Activated CD4-positive, alpha-beta T cell treated with anti-CD3 and anti-CD28 coated beads for 36 hours (primary cell): ENCODE measurements at regions not wholly inside any gene's neighbourhood (a gene's known extent, or its start where the extent isn't known, plus 50 kb on each side); places are given as distances from the start of the nearest gene placed in this dataset.
"Not testable (repeated sequence)": the region's sequence is repeated elsewhere in the genome, so short reads cannot be mapped to it uniquely, and the experiment has no call there.

Experiments used
- ATAC-seq: fragments of 200-7000 bp; cut with Tn5 transposase; one replicate; pipeline ENCODE4 v1.10.0; 2021; ENCODE audit warnings: mild to moderate bottlenecking, moderate library complexity
- CTCF ChIA-PET: fragments of 350-600 bp; sonication (Branson Sonifier 250); formaldehyde crosslinking; loops from one replicate; lab custom pipeline; 2021; ENCODE audit warnings: antibody characterized with exemption; lab: Charles Lee
- POLR2A ChIA-PET: fragments of 350-600 bp; sonication (Branson Sonifier 250); formaldehyde crosslinking; loops from one replicate; lab custom pipeline; 2021; ENCODE audit warnings: antibody characterized with exemption, inconsistent platforms; lab: Charles Lee
- DNase-seq: peaks from one replicate; pipeline ENCODE4 v3.0.0-alpha.2; 2020
- H3K27ac Mint-ChIP-seq: one replicate; pipeline ENCODE4 v1.8.0; 2021; ENCODE audit warnings: mixed read lengths
- H3K27me3 Mint-ChIP-seq: one replicate; pipeline ENCODE4 v1.8.0; 2021; ENCODE audit warnings: mixed read lengths
- H3K36me3 Mint-ChIP-seq: one replicate; pipeline ENCODE4 v1.8.0; 2021; ENCODE audit warnings: low read depth, mixed read lengths
- H3K4me1 Mint-ChIP-seq: one replicate; pipeline ENCODE4 v1.8.0; 2021; ENCODE audit warnings: mixed read lengths
- H3K4me3 Mint-ChIP-seq: one replicate; pipeline ENCODE4 v1.8.0; 2021; ENCODE audit warnings: mild to moderate bottlenecking, moderate library complexity, mixed read lengths
- H3K9me3 Mint-ChIP-seq: one replicate; pipeline ENCODE4 v1.8.0; 2021; ENCODE audit warnings: low read depth, mixed read lengths
- intact Hi-C, 2 experiments: fragments of 100-400 bp; cut with DNase I in 1 of 2; cut with micrococcal nuclease in 1 of 2; formaldehyde crosslinking; loops; one replicate each; pipeline versions ENCODE4 v1.14.2 to v1.15.1; 2022 to 2024; cut with DNase I, micrococcal nuclease

GRCh38 chr18:59038295-59039039, 101.2 kb upstream of the SEC11C start:
- H3K36me3 Mint-ChIP-seq = peaks cover 6% of the 10 kb centered on the region
- peaks cover 21% of the 10 kb centered on the region for H3K4me1 Mint-ChIP-seq
- POLR2A ChIA-PET = interaction anchor here (0.6 to 1.4 kb wide), 5 partner anchors 46 to 496 kb away, joined by 3 to 9 read pairs (median 3); no protein-coding TSS in a partner anchor
- DNase-seq (no peak), ATAC-seq (peak; percentile 55)
- peaks cover 14% of the 10 kb centered on the region for H3K9me3 Mint-ChIP-seq
- H3K27me3 Mint-ChIP-seq = peaks cover 9% of the 10 kb centered on the region
- intact Hi-C loops = loop anchor here (1.0 to 5.0 kb wide), 5 partner anchors 104 to 1201 kb away; no protein-coding TSS in a partner anchor
- H3K4me3 Mint-ChIP-seq = no peak overlapping the region
- H3K27ac Mint-ChIP-seq = peak overlapping the region; percentile 91
- CTCF ChIA-PET = interaction anchor here (0.8 to 1.4 kb wide), 4 partner anchors 32 to 364 kb away, joined by 3 to 5 read pairs (median 3); no protein-coding TSS in a partner anchor

DNA sequence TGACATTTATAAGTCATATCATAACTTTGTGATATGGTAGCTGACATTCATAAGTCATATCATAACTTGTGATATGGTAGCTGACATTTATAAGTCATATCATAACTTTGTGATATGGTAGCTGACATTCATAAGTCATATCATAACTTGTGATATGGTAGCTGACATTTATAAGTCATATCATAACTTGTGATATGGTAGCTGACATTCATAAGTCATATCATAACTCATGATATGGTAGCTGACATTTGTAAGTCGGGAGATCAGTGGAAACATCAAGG, 100.7 kb upstream of the SEC11C start:
- peaks cover 21% of the 10 kb centered on the region for H3K4me1 Mint-ChIP-seq
- H3K9me3 Mint-ChIP-seq = peaks cover 14% of the 10 kb centered on the region
- not testable (repeated sequence) for H3K27me3 Mint-ChIP-seq, ATAC-seq, DNase-seq, H3K4me3 Mint-ChIP-seq, H3K36me3 Mint-ChIP-seq
- ChIA-PET POLR2A (interaction anchor here (0.7 to 1.4 kb wide), 4 partner anchors 74 to 497 kb away, joined by 3 to 9 read pairs (median 3); no protein-coding TSS in a partner anchor), CTCF (interaction anchor here (1.4 kb wide), 2 partner anchors 32 to 275 kb away, joined by 3 to 5 read pairs; no protein-coding TSS in a partner anchor)
- peak overlapping the region; percentile 83 for H3K27ac Mint-ChIP-seq
- intact Hi-C loops = loop anchor here (2.0 to 5.0 kb wide), 4 partner anchors 103 to 1202 kb away; no protein-coding TSS in a partner anchor

DNA sequence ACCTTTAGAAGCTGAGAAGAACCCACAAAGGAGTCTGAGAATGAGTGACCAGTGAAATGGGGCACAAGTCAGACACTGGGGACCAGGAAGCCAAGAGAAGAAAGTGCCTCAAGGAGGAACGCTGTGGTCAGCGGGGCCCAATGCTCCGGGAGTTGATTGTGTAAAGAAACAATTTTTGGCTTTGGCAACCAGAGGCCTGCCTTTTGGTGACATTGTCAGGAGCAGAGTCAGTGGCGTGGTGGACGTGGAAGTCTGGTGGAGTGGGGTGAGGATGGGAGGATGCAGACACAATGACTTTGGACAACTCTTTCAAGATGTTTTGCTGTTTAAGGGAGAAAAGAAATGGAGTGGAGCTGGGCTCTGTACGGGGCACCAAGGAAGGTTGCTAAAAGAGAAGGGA, 100.2 kb upstream of the SEC11C start:
- DNase-seq = no peak
- Mint-ChIP-seq H3K27me3 (peaks cover 9% of the 10 kb centered on the region), H3K9me3 (peaks cover 14% of the 10 kb centered on the region), H3K4me1 (peaks cover 21% of the 10 kb centered on the region), H3K4me3 (no peak overlapping the region), H3K27ac (peak overlapping the region; percentile 83), H3K36me3 (peaks cover 6% of the 10 kb centered on the region)
- no peak for ATAC-seq
- POLR2A ChIA-PET = interaction anchor here (0.7 to 1.4 kb wide), 3 partner anchors 84 to 497 kb away, joined by 3 to 9 read pairs (median 3); no protein-coding TSS in a partner anchor
- CTCF ChIA-PET = interaction anchor here (1.2 to 1.4 kb wide), 3 partner anchors 31 to 722 kb away, joined by 3 to 5 read pairs (median 3); no protein-coding TSS in a partner anchor
- intact Hi-C loops = loop anchor here (2.0 to 5.0 kb wide), 4 partner anchors 103 to 1202 kb away; no protein-coding TSS in a partner anchor

GRCh38 chr18:59040770-59041148, 98.9 kb upstream of the SEC11C start:
- ChIA-PET POLR2A (interaction anchor here (0.6 kb wide), 1 partner anchor 312 kb away, joined by 6 read pairs; no protein-coding TSS in a partner anchor), CTCF (interaction anchor here (0.9 to 1.2 kb wide), 3 partner anchors 30 to 724 kb away, joined by 3 read pairs; no protein-coding TSS in a partner anchor)
- intact Hi-C loops = loop anchor here in 1 of 2 experiments (5.0 kb wide), 1 partner anchor 343 kb away; no protein-coding TSS in a partner anchor
- H3K4me3 Mint-ChIP-seq = no peak overlapping the region
- H3K9me3 Mint-ChIP-seq = peaks cover 14% of the 10 kb centered on the region
- peak overlapping the region; percentile 63 for H3K27ac Mint-ChIP-seq
- peaks cover 3% of the 10 kb centered on the region for H3K27me3 Mint-ChIP-seq
- no peak for DNase-seq
- no peak for ATAC-seq
- H3K4me1 Mint-ChIP-seq = peaks cover 21% of the 10 kb centered on the region
- H3K36me3 Mint-ChIP-seq = peaks cover 6% of the 10 kb centered on the region

- DNase-seq (no peak), ATAC-seq (no peak)
- POLR2A ChIA-PET = no interaction called here
- Mint-ChIP-seq H3K4me1 (peaks cover 21% of the 10 kb centered on the region), H3K4me3 (no peak overlapping the region), H3K9me3 (peaks cover 14% of the 10 kb centered on the region), H3K27ac (no peak overlapping the region), H3K36me3 (peaks cover 6% of the 10 kb centered on the region), H3K27me3 (peaks cover 3% of the 10 kb centered on the region)
- intact Hi-C loops = loop anchor here in 1 of 2 experiments (5.0 kb wide), 1 partner anchor 344 kb away; no protein-coding TSS in a partner anchor
- CTCF ChIA-PET = interaction anchor here (0.7 to 1.2 kb wide), 3 partner anchors 23 to 42 kb away, joined by 3 read pairs; no protein-coding TSS in a partner anchor
Observed at GRCh38 chr18:59041296-59041695, 98.4 kb upstream of the SEC11C start.

DNA sequence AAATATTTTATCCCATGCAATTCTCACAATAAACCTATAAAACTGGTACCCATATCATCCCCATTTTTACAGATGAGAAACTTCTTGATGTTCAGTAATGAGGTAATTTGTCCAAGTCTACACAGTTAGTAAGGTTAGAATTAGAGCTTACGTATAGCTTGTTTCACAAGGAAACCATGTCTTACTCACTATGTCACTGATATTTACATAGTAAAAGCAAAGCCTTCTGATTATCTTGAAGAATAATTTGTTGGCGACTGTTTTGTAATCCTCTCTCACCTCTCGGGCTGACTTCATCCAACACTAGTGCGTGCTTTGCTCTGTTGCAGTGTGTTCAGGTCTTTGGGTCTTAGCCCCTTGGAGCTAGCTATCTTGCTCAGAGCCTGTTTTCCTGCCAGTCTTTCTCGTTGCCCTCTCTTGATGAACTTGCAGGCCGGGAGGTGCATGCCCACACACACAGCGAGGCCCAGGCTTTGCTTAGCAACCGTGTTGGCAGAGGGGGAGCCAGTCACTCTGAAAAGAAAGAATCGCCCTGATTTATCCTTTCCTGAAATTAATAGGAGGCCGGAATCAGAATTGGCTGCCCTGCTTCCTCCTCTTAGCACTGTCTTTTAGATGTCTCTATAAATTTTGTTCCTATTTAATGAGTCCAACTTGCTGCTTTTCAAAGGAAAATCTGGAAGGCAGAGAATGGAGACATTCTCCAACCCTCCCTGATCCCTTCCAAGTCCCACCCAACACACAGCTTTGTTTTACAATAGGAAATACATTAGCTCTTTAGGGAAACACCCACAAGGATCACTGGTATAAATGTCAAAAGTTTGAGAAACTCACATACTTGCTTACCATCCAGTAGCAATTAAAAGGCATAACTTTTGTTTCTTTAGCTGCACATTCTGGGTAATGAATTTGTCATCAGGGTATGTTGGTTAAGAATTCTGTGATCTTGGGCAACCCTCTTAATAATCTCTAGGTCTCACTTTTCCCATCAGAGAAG, 97.6 kb upstream of the SEC11C start:
- intact Hi-C loops = loop anchor here in 1 of 2 experiments (5.0 kb wide), 1 partner anchor 345 kb away; no protein-coding TSS in a partner anchor
- Mint-ChIP-seq H3K36me3 (peaks cover 6% of the 10 kb centered on the region), H3K27ac (no peak overlapping the region), H3K4me1 (peaks cover 21% of the 10 kb centered on the region), H3K9me3 (peaks cover 14% of the 10 kb centered on the region), H3K4me3 (no peak overlapping the region), H3K27me3 (peaks cover 3% of the 10 kb centered on the region)
- ChIA-PET CTCF (interaction anchor here (0.7 to 1.2 kb wide), 2 partner anchors 22 to 41 kb away, joined by 3 read pairs; no protein-coding TSS in a partner anchor), POLR2A (no interaction called here)
- ATAC-seq = no peak
- DNase-seq = no peak

- no peak for ATAC-seq
- CTCF ChIA-PET = interaction anchor here (0.7 kb wide), 1 partner anchor 646 kb away, joined by 4 read pairs; no protein-coding TSS in a partner anchor
- H3K36me3 Mint-ChIP-seq = no peaks in the 10 kb centered on the region
Observed at GRCh38 chr18:59044855-59045254, 94.8 kb upstream of the SEC11C start.

DNA sequence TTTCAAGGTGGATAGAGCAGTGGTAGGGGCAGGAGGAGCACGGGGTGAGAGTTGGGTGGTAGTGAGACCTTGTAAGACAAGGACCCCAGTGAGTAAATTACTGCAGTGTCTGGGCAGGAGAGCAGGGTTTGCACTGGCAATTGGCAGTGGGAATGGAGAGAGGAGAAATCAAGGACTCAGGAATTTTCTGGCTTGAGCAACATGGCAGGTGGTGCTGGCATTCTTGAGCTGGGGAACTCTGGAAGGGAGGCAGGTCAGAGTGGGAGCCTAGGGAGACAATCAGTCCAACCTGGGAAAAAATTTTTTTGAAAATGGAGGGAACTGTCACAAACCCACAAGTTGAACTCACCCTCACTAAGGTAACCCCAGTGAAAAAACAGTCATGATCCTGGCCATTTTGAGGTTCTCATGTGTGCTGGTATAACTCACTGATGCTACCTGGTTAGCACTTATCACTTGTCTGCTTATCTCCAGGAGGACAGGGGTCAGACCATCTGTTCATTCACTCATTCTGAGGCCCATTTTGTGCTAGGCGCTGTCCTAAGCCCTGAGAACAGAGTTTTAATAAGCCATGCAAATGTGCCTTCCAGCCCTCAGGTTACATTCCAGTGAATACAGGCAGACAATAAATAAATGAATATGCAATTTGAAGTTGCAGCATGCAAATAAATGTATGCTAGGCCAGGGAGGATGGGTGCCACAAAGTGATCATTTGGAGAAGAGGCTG, 92.2 kb upstream of the SEC11C start:
- CTCF ChIA-PET = no interaction called here
- no peak for DNase-seq

More at GRCh38 chr18:59044855-59045254, 94.8 kb upstream of the SEC11C start:
- peaks cover 13% of the 10 kb centered on the region for H3K27me3 Mint-ChIP-seq
- no peak overlapping the region for H3K27ac Mint-ChIP-seq
- no peaks in the 10 kb centered on the region for H3K9me3 Mint-ChIP-seq
- no peak for DNase-seq
- no peak overlapping the region for H3K4me3 Mint-ChIP-seq
- POLR2A ChIA-PET = no interaction called here
- intact Hi-C loops = loop anchor here in 1 of 2 experiments (5.0 kb wide), 1 partner anchor 348 kb away; no protein-coding TSS in a partner anchor
- H3K4me1 Mint-ChIP-seq = peaks cover 5% of the 10 kb centered on the region

GRCh38 chr18:59048048-59048363, 91.7 kb upstream of the SEC11C start:
- ChIA-PET CTCF (no interaction called here), POLR2A (no interaction called here)
- ATAC-seq = no peak
- intact Hi-C loops = no loop called here
- H3K36me3 Mint-ChIP-seq = no peaks in the 10 kb centered on the region
- peaks cover 19% of the 10 kb centered on the region for H3K27me3 Mint-ChIP-seq
- no peaks in the 10 kb centered on the region for H3K9me3 Mint-ChIP-seq
- no peak for DNase-seq
- no peak overlapping the region for H3K27ac Mint-ChIP-seq
- H3K4me1 Mint-ChIP-seq = no peaks in the 10 kb centered on the region
- no peak overlapping the region for H3K4me3 Mint-ChIP-seq

More for the DNA sequence above, 92.2 kb upstream of the SEC11C start:
- intact Hi-C loops = no loop called here
- H3K27ac Mint-ChIP-seq = no peak overlapping the region
- no peaks in the 10 kb centered on the region for H3K9me3 Mint-ChIP-seq
- peaks cover 19% of the 10 kb centered on the region for H3K27me3 Mint-ChIP-seq
- H3K4me3 Mint-ChIP-seq = no peak overlapping the region
- no peaks in the 10 kb centered on the region for H3K36me3 Mint-ChIP-seq
- no peak for ATAC-seq
- POLR2A ChIA-PET = no interaction called here
- no peaks in the 10 kb centered on the region for H3K4me1 Mint-ChIP-seq

GRCh38 chr18:59048378-59048777, 91.3 kb upstream of the SEC11C start:
- Mint-ChIP-seq H3K4me1 (no peaks in the 10 kb centered on the region), H3K4me3 (no peak overlapping the region), H3K36me3 (no peaks in the 10 kb centered on the region), H3K27me3 (peaks cover 19% of the 10 kb centered on the region), H3K27ac (no peak overlapping the region), H3K9me3 (no peaks in the 10 kb centered on the region)
- DNase-seq = no peak
- CTCF ChIA-PET = interaction anchor here (0.6 to 0.7 kb wide), 4 partner anchors 10 to 718 kb away, joined by 3 read pairs; no protein-coding TSS in a partner anchor
- no peak for ATAC-seq
- POLR2A ChIA-PET = no interaction called here
- intact Hi-C loops = no loop called here
